ENCODE measurements at regions not wholly inside any gene's neighbourhood (a gene's known extent, or its start where the extent isn't known, plus 50 kb on each side); places are given as distances from the start of the nearest gene placed in this dataset.

- TF ChIP-seq CTCF (IDR thresholded peaks at IDR 0.05) = no peak
- no peak for TF ChIP-seq EP300 (IDR thresholded peaks at IDR 0.05)
- no peak for TF ChIP-seq POLR2AphosphoS5 (IDR thresholded peaks at IDR 0.05)
Measured at GRCh38 chr5:66338828-66339227, 194.7 kb downstream of the SREK1 start.

Data from upper lobe of left lung (tissue), 4 donors.